SK-N-SH (cell line): ENCODE measurements at regions not wholly inside any gene's neighbourhood (a gene's known extent, or its start where the extent isn't known, plus 50 kb on each side); places are given as distances from the start of the nearest gene placed in this dataset.
A peak's percentile ranks its signal among the peaks of the same experiment; 100 is the strongest.

Experiments
- CTCF ChIA-PET: fragments of 300-600, 350-600 bp; formaldehyde crosslinking; extraction: SDS; loops from one replicate; lab custom pipeline; 2021; lab: Yijun Ruan, JAX
- POLR2A ChIA-PET: fragments of 350-600 bp; sonication (Branson Sonifier 250); formaldehyde crosslinking; extraction: SDS; loops from one replicate; lab custom pipeline; 2020; ENCODE audit warnings: antibody characterized with exemption, inconsistent platforms; lab: Yijun Ruan, JAX
- DNase-seq: peaks from one replicate; pipeline ENCODE4 v3.0.0; 2012
- H2AFZ ChIP-seq: fragments of 200-600 bp; sonication (generic); 2 replicates; pipeline ENCODE4 v1.8.1; 2016; ENCODE audit warnings: antibody characterized with exemption, mild to moderate bottlenecking, low read depth
- H3F3A ChIP-seq: fragments of 200-600 bp; sonication (generic); replicated peaks from 2 replicates; pipeline ENCODE3; 2016; ENCODE audit warnings: antibody characterized with exemption, mild to moderate bottlenecking; ENCODE audit not compliant: insufficient read depth
- H3K27ac ChIP-seq, 2 experiments: fragments of 200-500 bp in 1 of 2; fragments of 200-600 bp in 1 of 2; sonication (Bioruptor generic) in 1 of 2; sonication (generic), shearing (Covaris generic) in 1 of 2; 2 replicates each; pipeline versions ENCODE4 v1.5.1 to v1.6.1; 2014 to 2016; ENCODE audit warnings: low read depth in 2 of 2, inconsistent platforms in 1 of 2, low read length in 1 of 2, mild to moderate bottlenecking in 1 of 2, mixed read lengths in 1 of 2
- H3K27me3 ChIP-seq: fragments of 200-600 bp; sonication (generic), shearing (Covaris generic); 2 replicates; pipeline ENCODE4 v1.6.1; 2016; ENCODE audit warnings: mixed run types; ENCODE audit not compliant: insufficient read depth
- H3K36me3 ChIP-seq, 2 experiments: fragments of 200-500 bp in 1 of 2; fragments of 200-600 bp in 1 of 2; sonication (Bioruptor generic) in 1 of 2; sonication (generic) in 1 of 2; replicated peaks in 1 of 2; 2 replicates each; pipeline versions ENCODE3 to v1.5.1; 2014 to 2016; ENCODE audit warnings: low read length in 1 of 2, mild to moderate bottlenecking in 1 of 2; ENCODE audit not compliant: insufficient read depth in 2 of 2, control insufficient read depth in 1 of 2
- H3K4me1 ChIP-seq, 2 experiments: fragments of 200-500 bp in 1 of 2; fragments of 200-600 bp in 1 of 2; sonication (Bioruptor generic) in 1 of 2; sonication (generic), shearing (Covaris generic) in 1 of 2; 2 replicates each; pipeline versions ENCODE4 v1.5.1 to v1.6.1; 2014 to 2016; ENCODE audit warnings: low read depth in 1 of 2, low read length in 1 of 2, mixed run types in 1 of 2; ENCODE audit not compliant: insufficient read depth in 2 of 2, control insufficient read depth in 1 of 2
- H3K4me2 ChIP-seq: fragments of 200-600 bp; sonication (generic), shearing (Covaris generic); 2 replicates; pipeline ENCODE4 v1.6.1; 2017; ENCODE audit warnings: mixed run types
- H3K4me3 ChIP-seq, 2 experiments: fragments of 200-500 bp in 1 of 2; fragments of 200-600 bp in 1 of 2; sonication (Bioruptor generic) in 1 of 2; sonication (generic), shearing (Covaris generic) in 1 of 2; 2 replicates each; pipeline versions ENCODE4 v1.5.1 to v1.8.1; 2014 to 2016; ENCODE audit warnings: low read depth in 2 of 2, inconsistent platforms in 1 of 2, low read length in 1 of 2, mild to moderate bottlenecking in 1 of 2, mixed read lengths in 1 of 2, moderate library complexity in 1 of 2
- H3K79me2 ChIP-seq: fragments of 200-600 bp; sonication (generic); 2 replicates; pipeline ENCODE4 v1.8.1; 2017; ENCODE audit warnings: mild to moderate bottlenecking; ENCODE audit not compliant: insufficient read depth
- H3K9ac ChIP-seq: fragments of 200-600 bp; sonication (generic); 2 replicates; pipeline ENCODE4 v1.6.1; 2017; ENCODE audit warnings: mixed run types
- H3K9me2 ChIP-seq: fragments of 200-600 bp; sonication (generic); 2 replicates; pipeline ENCODE4 v1.6.1; 2017; ENCODE audit warnings: mixed run types
- H3K9me3 ChIP-seq: fragments of 200-600 bp; sonication (generic); 2 replicates; pipeline ENCODE4 v1.6.1; 2017; ENCODE audit warnings: mixed run types, mild to moderate bottlenecking, moderate library complexity
- H4K20me1 ChIP-seq: fragments of 200-600 bp; sonication (generic); 2 replicates; pipeline ENCODE4 v1.6.1; 2017; ENCODE audit warnings: mild to moderate bottlenecking, mixed run types; ENCODE audit not compliant: insufficient read depth
- CTCF ChIP-seq: fragments of 200-600 bp; sonication (generic); IDR thresholded peaks from 2 replicates; pipeline ENCODE4 v1.6.1; 2017; ENCODE audit warnings: antibody characterized with exemption, mild to moderate bottlenecking, moderate library complexity
- EZH2phosphoT487 ChIP-seq: fragments of 200-600 bp; sonication (generic); IDR thresholded peaks from 2 replicates; pipeline ENCODE4 v1.6.1; 2017; ENCODE audit warnings: low read depth, mixed run types, mild to moderate bottlenecking, antibody characterized with exemption, moderate library complexity, borderline replicate concordance
- FOXM1 ChIP-seq: IDR thresholded peaks from 2 replicates; pipeline ENCODE4 v1.4.0; 2012; ENCODE audit warnings: low read depth, mild to moderate bottlenecking
- GABPA ChIP-seq: IDR thresholded peaks from 2 replicates; pipeline ENCODE4 v1.4.0; 2012; ENCODE audit warnings: low read depth, mild to moderate bottlenecking
- MAX ChIP-seq: IDR thresholded peaks from 2 replicates; pipeline ENCODE4 v1.4.0; 2012; ENCODE audit warnings: low read depth
- MXI1 ChIP-seq: IDR thresholded peaks from 2 replicates; pipeline ENCODE4 v1.6.1; 2012; ENCODE audit warnings: mild to moderate bottlenecking, low read depth, low read length, improper control_type of control experiment
- NFIC ChIP-seq: IDR thresholded peaks from 2 replicates; pipeline ENCODE4 v1.4.0; 2012; ENCODE audit warnings: borderline replicate concordance
- POLR2AphosphoS5 ChIP-seq: IDR thresholded peaks from 2 replicates; pipeline ENCODE4 v1.6.1; 2012; ENCODE audit warnings: low read depth, low read length
- RAD21 ChIP-seq: IDR thresholded peaks from 2 replicates; pipeline ENCODE4 v1.6.1; 2012; ENCODE audit warnings: mild to moderate bottlenecking, low read length
- SIN3A ChIP-seq: IDR thresholded peaks from 2 replicates; pipeline ENCODE4 v1.6.1; 2012; ENCODE audit warnings: low read depth, mild to moderate bottlenecking, low read length, moderate library complexity, borderline replicate concordance
- SMC3 ChIP-seq: IDR thresholded peaks from 2 replicates; pipeline ENCODE4 v1.6.1; 2012; ENCODE audit warnings: low read depth, low read length, improper control_type of control experiment
- TEAD4 ChIP-seq: IDR thresholded peaks from 2 replicates; pipeline ENCODE4 v1.4.0; 2012; ENCODE audit warnings: mild to moderate bottlenecking, borderline replicate concordance; ENCODE audit not compliant: insufficient read depth
- USF1 ChIP-seq: IDR thresholded peaks from 2 replicates; pipeline ENCODE4 v1.4.0; 2012; ENCODE audit warnings: low read depth, borderline replicate concordance
- USF2 ChIP-seq: fragments of 150-350 bp; IDR thresholded peaks from 2 replicates; pipeline ENCODE4 v1.6.1; 2017; ENCODE audit warnings: antibody characterized with exemption, low read length, low read depth, borderline replicate concordance
- ZBTB33 ChIP-seq: IDR thresholded peaks from 2 replicates; pipeline ENCODE4 v1.4.0; 2012; ENCODE audit warnings: low read depth, borderline replicate concordance
- WGBS: methylation state at CpG from one replicate; pipeline ENCODE4 v1.1.6; 2017; ENCODE audit warnings: low lambda C conversion rate; 5-methylcytosine and 5-hydroxymethylcytosine counted together

GRCh38 chr3:115499666-115500065 lies 123.6 kb upstream of the GAP43 start:
- no peaks in the 10 kb centered on the region; a peak in 3 of 4 replicates for H3K4me1 ChIP-seq
- no peak for DNase-seq
- no peak for TF ChIP-seq SMC3
- TF ChIP-seq POLR2AphosphoS5: no peak
- TF ChIP-seq USF1: no peak
- TF ChIP-seq GABPA: no peak
- no peak for TF ChIP-seq EZH2phosphoT487
- no peak for TF ChIP-seq NFIC
- no peak for TF ChIP-seq TEAD4
- TF ChIP-seq CTCF: no peak
- no peak for TF ChIP-seq MXI1
- TF ChIP-seq ZBTB33: no peak
- TF ChIP-seq MAX: no peak
- TF ChIP-seq FOXM1: no peak
- TF ChIP-seq USF2: no peak
- no peak for TF ChIP-seq RAD21
- TF ChIP-seq SIN3A: no peak
- no peaks in the 10 kb centered on the region for H3K27me3 ChIP-seq
- no peaks in the 10 kb centered on the region for H3K79me2 ChIP-seq
- ChIA-PET CTCF (no interaction called here), POLR2A (no interaction called here)
- no peak overlapping the region for H3K4me3 ChIP-seq
- no peaks in the 10 kb centered on the region for H3K9me3 ChIP-seq
- H3K36me3 ChIP-seq: no peaks in the 10 kb centered on the region
- H3K9me2 ChIP-seq: no peaks in the 10 kb centered on the region
- no peak overlapping the region for H3K9ac ChIP-seq
- 88% methylated on average over 3 of the region's 3 CpGs for WGBS
- H2AFZ ChIP-seq: no peak overlapping the region
- peak overlapping the region in 1 of 2 experiments; percentile 58; a peak in 1 of 4 replicates for H3K27ac ChIP-seq
- H3K4me2 ChIP-seq: no peak overlapping the region
- H4K20me1 ChIP-seq: no peaks in the 10 kb centered on the region
- H3F3A ChIP-seq: no peaks in the 10 kb centered on the region
